ENCODE measurements at regions not wholly inside any gene's neighbourhood (a gene's known extent, or its start where the extent isn't known, plus 50 kb on each side); places are given as distances from the start of the nearest gene placed in this dataset.

- no peak for TF ChIP-seq CTCF (IDR thresholded peaks at IDR 0.05)
- TF ChIP-seq POLR2A (IDR thresholded peaks at IDR 0.05) = no peak
Observed at GRCh38 chr2:167820488-167820887, 426.9 kb downstream of the STK39 start.
